ENCODE measurements at regions not wholly inside any gene's neighbourhood (a gene's known extent, or its start where the extent isn't known, plus 50 kb on each side); places are given as distances from the start of the nearest gene placed in this dataset.

DNA sequence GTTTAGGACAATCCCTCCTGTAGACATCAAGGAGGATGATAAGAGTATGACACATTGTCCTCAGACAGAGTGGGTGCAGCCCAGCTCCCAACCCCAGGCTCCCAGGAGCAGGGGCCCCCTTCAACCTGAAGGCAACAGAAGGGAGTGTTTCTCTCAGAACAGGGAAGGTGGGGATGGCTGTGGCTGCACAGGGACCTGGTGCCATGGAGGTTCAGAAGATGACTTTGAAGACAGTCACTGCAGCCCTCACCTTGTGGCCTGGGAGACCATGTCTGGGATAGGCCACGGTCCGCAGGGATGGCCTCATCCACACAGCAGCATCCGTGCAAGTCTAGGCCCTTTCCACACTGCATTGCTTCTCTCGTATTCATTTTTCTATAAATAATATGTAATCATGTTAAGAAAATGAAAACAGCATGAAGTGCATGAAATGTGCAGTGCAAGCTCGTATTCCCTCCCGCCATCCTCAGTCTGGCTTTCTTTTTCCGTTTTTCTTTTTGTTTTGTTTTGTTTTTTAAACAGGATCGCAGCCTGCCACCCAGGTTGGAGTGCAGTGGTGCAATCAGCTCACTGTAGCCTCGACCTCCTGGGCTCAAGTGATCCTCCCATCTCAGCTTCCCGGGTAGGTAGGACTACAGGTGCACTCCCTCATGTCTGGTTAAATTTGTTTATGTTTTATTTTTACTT lies 71.1 kb downstream of the METRNL start:
- no peak for TF ChIP-seq POLR2AphosphoS5 (IDR thresholded peaks at IDR 0.05)
- TF ChIP-seq, protein P1, sequence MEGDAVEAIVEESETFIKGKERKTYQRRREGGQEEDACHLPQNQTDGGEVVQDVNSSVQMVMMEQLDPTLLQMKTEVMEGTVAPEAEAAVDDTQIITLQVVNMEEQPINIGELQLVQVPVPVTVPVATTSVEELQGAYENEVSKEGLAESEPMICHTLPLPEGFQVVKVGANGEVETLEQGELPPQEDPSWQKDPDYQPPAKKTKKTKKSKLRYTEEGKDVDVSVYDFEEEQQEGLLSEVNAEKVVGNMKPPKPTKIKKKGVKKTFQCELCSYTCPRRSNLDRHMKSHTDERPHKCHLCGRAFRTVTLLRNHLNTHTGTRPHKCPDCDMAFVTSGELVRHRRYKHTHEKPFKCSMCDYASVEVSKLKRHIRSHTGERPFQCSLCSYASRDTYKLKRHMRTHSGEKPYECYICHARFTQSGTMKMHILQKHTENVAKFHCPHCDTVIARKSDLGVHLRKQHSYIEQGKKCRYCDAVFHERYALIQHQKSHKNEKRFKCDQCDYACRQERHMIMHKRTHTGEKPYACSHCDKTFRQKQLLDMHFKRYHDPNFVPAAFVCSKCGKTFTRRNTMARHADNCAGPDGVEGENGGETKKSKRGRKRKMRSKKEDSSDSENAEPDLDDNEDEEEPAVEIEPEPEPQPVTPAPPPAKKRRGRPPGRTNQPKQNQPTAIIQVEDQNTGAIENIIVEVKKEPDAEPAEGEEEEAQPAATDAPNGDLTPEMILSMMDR (IDR thresholded peaks at IDR 0.05), result no peak
